Spleen (tissue), 7 donors: ENCODE measurements at regions not wholly inside any gene's neighbourhood (a gene's known extent, or its start where the extent isn't known, plus 50 kb on each side); places are given as distances from the start of the nearest gene placed in this dataset.

Source experiments
- CTCF ChIP-seq, 11 experiments: fragments of 200-600 bp in 7 of 11; fragments of 450-650 bp in 4 of 11; sonication (generic) in 4 of 11; IDR thresholded peaks in 8 of 11; conservative IDR thresholded peaks in 3 of 11; 1 replicate in 7 of 11; 2 replicates in 4 of 11; pipeline versions ENCODE4 v1.4.0 to v1.8.0; 2016 to 2021; ENCODE audit warnings: antibody characterized with exemption in 11 of 11, inconsistent platforms in 4 of 11, mild to moderate bottlenecking in 1 of 11
- POLR2AphosphoS5 ChIP-seq, 3 donors: sonication (generic); formaldehyde crosslinking; IDR thresholded peaks; one replicate each; pipeline ENCODE4 v1.5.1; 2017; ENCODE audit warnings: antibody characterized with exemption in 3 of 3
- donor health status: DM: no; HTN: no; CAD: no; lungs with moderate emphysema.
- donor health status: DM: no; HTN: no; CAD: no.
- donor health status: DM: no; HTN: no; CAD: no.

DNA sequence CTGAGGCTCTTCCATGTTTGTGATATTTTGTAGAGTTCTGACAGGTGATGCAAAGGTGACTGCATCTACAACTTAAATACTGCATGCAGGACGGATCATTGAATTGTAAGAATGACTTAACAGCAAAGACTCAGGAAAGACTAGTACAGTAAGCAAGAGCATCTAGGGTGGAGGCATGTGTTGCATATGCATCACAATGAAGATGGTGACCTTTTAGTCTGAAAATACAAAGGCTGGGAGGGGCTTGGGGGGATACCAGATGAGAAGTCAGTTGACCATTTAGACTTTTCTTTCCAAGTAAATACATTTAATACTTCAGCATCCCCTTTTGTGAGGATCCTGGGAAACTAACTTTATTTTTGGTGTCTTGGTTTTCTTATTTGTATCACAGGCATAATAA is 145.5 kb downstream of the NUF2 start:
- no peak for TF ChIP-seq CTCF (IDR thresholded peaks at IDR 0.05 in 8 of 11, conservative IDR thresholded peaks at IDR 0.05 in 3 of 11)
- TF ChIP-seq POLR2AphosphoS5 (IDR thresholded peaks at IDR 0.05): no peak
